CD4-positive, alpha-beta T cell (primary cell): ENCODE measurements at regions not wholly inside any gene's neighbourhood (a gene's known extent, or its start where the extent isn't known, plus 50 kb on each side); places are given as distances from the start of the nearest gene placed in this dataset.

ENCODE experiments used
- ATAC-seq: fragments of 200-7000 bp; cut with Tn5 transposase; one replicate; pipeline ENCODE4 v1.10.0; 2022; ENCODE audit warnings: mild to moderate bottlenecking; ENCODE audit not compliant: poor library complexity
- CTCF ChIA-PET: fragments of 350-600 bp; sonication (Branson Sonifier 250); formaldehyde crosslinking; loops from one replicate; lab custom pipeline; 2021; ENCODE audit warnings: antibody characterized with exemption, inconsistent platforms; lab: Charles Lee
- POLR2A ChIA-PET: fragments of 350-600 bp; sonication (Branson Sonifier 250); formaldehyde crosslinking; loops from one replicate; lab custom pipeline; 2021; ENCODE audit warnings: antibody characterized with exemption, inconsistent platforms; lab: Charles Lee
- DNase-seq, 14 experiments: peaks; one replicate each; pipeline ENCODE4 v3.0.0-alpha.2; 2013 to 2020; ENCODE audit warnings: mixed read lengths in 2 of 14
- H3K27ac ChIP-seq, 2 donors: one replicate each; pipeline versions ENCODE4 v1.5.1 to v1.7.0; 2013; ENCODE audit warnings: low read length in 2 of 2, low read depth in 1 of 2, mild to moderate bottlenecking in 1 of 2
- H3K27me3 ChIP-seq, 2 experiments: 1 replicate in 1 of 2; 2 replicates in 1 of 2; pipeline versions ENCODE4 v1.6.1 to v1.7.0; 2013; ENCODE audit warnings: low read length in 2 of 2, control low read depth in 1 of 2, mild to moderate bottlenecking in 1 of 2, moderate library complexity in 1 of 2; ENCODE audit not compliant: insufficient read depth in 2 of 2, control insufficient read depth in 1 of 2
- H3K36me3 ChIP-seq: one replicate; pipeline ENCODE4 v1.6.1; 2013; ENCODE audit warnings: low read length, control low read depth; ENCODE audit not compliant: insufficient read depth
- H3K4me1 ChIP-seq: one replicate; pipeline ENCODE4 v1.6.1; 2013; ENCODE audit warnings: low read length, control low read depth; ENCODE audit not compliant: insufficient read depth
- H3K4me3 ChIP-seq: one replicate; pipeline ENCODE4 v1.5.1; 2013; ENCODE audit warnings: mild to moderate bottlenecking, low read length, moderate library complexity
- H3K9me3 ChIP-seq, 2 experiments: 1 replicate in 1 of 2; 2 replicates in 1 of 2; pipeline versions ENCODE4 v1.6.1 to v1.7.0; 2013; ENCODE audit warnings: low read length in 2 of 2, mild to moderate bottlenecking in 2 of 2, control low read depth in 1 of 2, moderate library complexity in 1 of 2; ENCODE audit not compliant: control insufficient read depth in 1 of 2, insufficient read depth in 1 of 2
- H3K27ac Mint-ChIP-seq: one replicate; pipeline ENCODE4 v1.8.0; 2020; ENCODE audit warnings: mixed read lengths
- H3K27me3 Mint-ChIP-seq: one replicate; pipeline ENCODE4 v1.8.0; 2021; ENCODE audit warnings: mixed read lengths
- H3K36me3 Mint-ChIP-seq: one replicate; pipeline ENCODE4 v1.8.0; 2021; ENCODE audit warnings: low read depth, mixed read lengths
- H3K4me1 Mint-ChIP-seq: one replicate; pipeline ENCODE4 v1.8.0; 2021; ENCODE audit warnings: low read depth, mixed read lengths
- H3K4me3 Mint-ChIP-seq: one replicate; pipeline ENCODE4 v1.8.0; 2020; ENCODE audit warnings: mild to moderate bottlenecking, mixed read lengths
- H3K9me3 Mint-ChIP-seq: one replicate; pipeline ENCODE4 v1.8.0; 2020; ENCODE audit warnings: mixed read lengths
- CTCF ChIP-seq: fragments of 200-600 bp; IDR thresholded peaks from one replicate; pipeline ENCODE4 v1.8.0; 2022; ENCODE audit warnings: antibody characterized with exemption, mild to moderate bottlenecking
- intact Hi-C, 2 experiments: fragments of 100-400 bp; cut with DNase I in 1 of 2; cut with micrococcal nuclease in 1 of 2; formaldehyde crosslinking; loops; one replicate each; pipeline versions ENCODE4 v1.15.1 to v1.9.0; 2023 to 2025; cut with DNase I, micrococcal nuclease

DNA sequence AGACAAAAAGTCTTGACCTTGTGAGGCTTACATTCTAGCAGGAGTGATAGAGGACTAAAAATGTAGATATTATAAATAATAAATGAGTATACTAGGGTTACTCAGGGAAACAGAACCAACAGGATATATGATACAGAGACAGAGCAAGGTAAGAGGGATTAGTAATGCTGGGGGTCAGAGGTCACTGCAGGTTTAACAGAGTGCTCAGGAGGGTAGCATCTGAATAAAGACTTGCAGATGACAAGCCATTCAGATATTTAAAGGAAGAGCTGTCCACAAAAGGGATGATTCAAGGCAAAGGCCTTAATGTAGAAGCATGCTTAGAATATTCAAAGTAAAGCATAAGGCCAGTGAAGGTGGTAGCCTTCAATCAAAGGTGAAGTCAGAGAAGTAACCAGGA is 65.6 kb upstream of the SEMA6A start:
- no peak overlapping the region for H3K4me3 Mint-ChIP-seq
- DNase-seq (no peak), ATAC-seq (no peak)
- no peaks in the 10 kb centered on the region for H3K4me1 ChIP-seq
- no peaks in the 10 kb centered on the region for H3K36me3 ChIP-seq
- H3K4me1 Mint-ChIP-seq = no peaks in the 10 kb centered on the region
- H3K27ac Mint-ChIP-seq = no peak overlapping the region
- TF ChIP-seq CTCF = no peak
- POLR2A ChIA-PET = no interaction called here
- H3K27me3 Mint-ChIP-seq = no peaks in the 10 kb centered on the region
- CTCF ChIA-PET = no interaction called here
- H3K4me3 ChIP-seq = no peak overlapping the region
- H3K9me3 ChIP-seq = no peaks in the 10 kb centered on the region
- H3K36me3 Mint-ChIP-seq = no peaks in the 10 kb centered on the region
- no peak overlapping the region for H3K27ac ChIP-seq
- intact Hi-C loops = no loop called here
- no peaks in the 10 kb centered on the region for H3K9me3 Mint-ChIP-seq
- no peaks in the 10 kb centered on the region for H3K27me3 ChIP-seq

GRCh38 chr5:116637149-116637740 is 62.6 kb upstream of the SEMA6A start:
- DNase-seq (no peak), ATAC-seq (no peak)
- H3K4me3 ChIP-seq = no peak overlapping the region
- H3K27ac Mint-ChIP-seq = no peak overlapping the region
- H3K4me1 Mint-ChIP-seq = no peaks in the 10 kb centered on the region
- H3K9me3 Mint-ChIP-seq = no peaks in the 10 kb centered on the region
- POLR2A ChIA-PET = no interaction called here
- H3K27me3 ChIP-seq = no peaks in the 10 kb centered on the region
- peaks cover 0 to 3% of the 10 kb centered on the region in 2 experiments for H3K9me3 ChIP-seq
- intact Hi-C loops = no loop called here
- no peak for TF ChIP-seq CTCF
- no peaks in the 10 kb centered on the region for H3K36me3 ChIP-seq
- no peaks in the 10 kb centered on the region for H3K4me1 ChIP-seq
- H3K27me3 Mint-ChIP-seq = no peaks in the 10 kb centered on the region
- H3K27ac ChIP-seq = no peak overlapping the region
- H3K36me3 Mint-ChIP-seq = no peaks in the 10 kb centered on the region
- no peak overlapping the region for H3K4me3 Mint-ChIP-seq
- CTCF ChIA-PET = no interaction called here

DNA sequence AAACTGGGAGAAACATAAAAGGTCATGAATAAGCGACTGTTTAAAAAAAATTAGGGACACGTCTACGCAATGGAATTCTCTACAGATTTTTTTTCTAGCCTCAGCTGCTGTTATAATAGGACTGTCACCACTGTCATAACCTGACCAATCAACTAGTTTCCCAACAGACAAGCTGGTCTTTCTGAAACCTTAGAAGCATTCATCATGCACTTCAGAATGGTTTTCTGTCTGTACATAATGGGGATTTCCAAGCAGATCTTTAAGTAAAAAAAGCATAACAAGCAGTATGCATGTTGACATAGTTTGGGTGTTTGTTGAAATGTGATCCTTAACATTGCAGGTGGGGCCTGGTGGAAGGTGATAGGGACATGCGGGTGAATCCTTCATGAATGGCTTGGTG is 58.3 kb upstream of the SEMA6A start:
- no peak for TF ChIP-seq CTCF
- H3K27me3 ChIP-seq = no peaks in the 10 kb centered on the region
- POLR2A ChIA-PET = no interaction called here
- CTCF ChIA-PET = no interaction called here
- H3K4me3 ChIP-seq = no peak overlapping the region
- Mint-ChIP-seq H3K4me1 (no peaks in the 10 kb centered on the region), H3K36me3 (no peaks in the 10 kb centered on the region), H3K9me3 (no peaks in the 10 kb centered on the region), H3K27ac (no peak overlapping the region), H3K27me3 (no peaks in the 10 kb centered on the region), H3K4me3 (no peak overlapping the region)
- peaks cover 0 to 3% of the 10 kb centered on the region in 2 experiments for H3K9me3 ChIP-seq
- H3K27ac ChIP-seq = no peak overlapping the region
- DNase-seq (no peak), ATAC-seq (no peak)
- no peaks in the 10 kb centered on the region for H3K36me3 ChIP-seq
- intact Hi-C loops = no loop called here
- H3K4me1 ChIP-seq = no peaks in the 10 kb centered on the region
